ENCODE measurements at regions not wholly inside any gene's neighbourhood (a gene's known extent, or its start where the extent isn't known, plus 50 kb on each side); places are given as distances from the start of the nearest gene placed in this dataset.

- Histone ChIP-seq H3K27ac (ENCODE audit: low read depth, low read length) (no peak overlapping the region), H3K9me3 (ENCODE audit: insufficient read depth, low read depth, low read length) (no peaks in the 10 kb centered on the region), H3K36me3 (ENCODE audit: control insufficient read depth in 1 of 2, insufficient read depth in 2 of 2, low read length in 2 of 2) (no peaks in the 10 kb centered on the region), H2BK120ac (ENCODE audit: insufficient read depth, low read length, poor library complexity) (no peak overlapping the region), H3K23ac (ENCODE audit: low read length) (no peak overlapping the region), H3K9ac (ENCODE audit: low read length) (no peak overlapping the region), H3K79me2 (ENCODE audit: control insufficient read depth, insufficient read depth, low read length, poor library complexity) (no peaks in the 10 kb centered on the region), H3K27me3 (ENCODE audit: insufficient read depth, low read length) (no peaks in the 10 kb centered on the region), H3K4me1 (ENCODE audit: control insufficient read depth in 1 of 2, insufficient read depth in 2 of 2, low read length in 2 of 2) (peaks cover 7 to 13% of the 10 kb centered on the region in 2 experiments), H2AK5ac (ENCODE audit: low read length) (no peak overlapping the region), H3K18ac (ENCODE audit: low read length) (no peak overlapping the region), H3K79me1 (ENCODE audit: low read length) (peaks cover 6% of the 10 kb centered on the region), H2BK5ac (ENCODE audit: low read depth, low read length, poor library complexity) (no peak overlapping the region), H3K4me3 (ENCODE audit: low read depth, low read length) (no peak overlapping the region), H3K4ac (ENCODE audit: low read depth, low read length) (no peak overlapping the region), H3K4me2 (ENCODE audit: low read length) (no peak overlapping the region), H3K14ac (ENCODE audit: low read length) (no peak overlapping the region), H2BK12ac (ENCODE audit: low read length) (no peak overlapping the region), H4K12ac (ENCODE audit: low read depth, low read length) (no peak overlapping the region), H4K8ac (ENCODE audit: low read depth, low read length) (no peak overlapping the region), H4K91ac (ENCODE audit: low read depth, low read length) (no peak overlapping the region), H2AFZ (ENCODE audit: insufficient read depth, low read length, poor library complexity) (no peak overlapping the region)
- WGBS (ENCODE audit: extremely low coverage, insufficient coverage, insufficient read length) = no CpG with 5 or more reads among the region's 6 CpGs
- DNase-seq = no peak
These were observed 292.1 kb downstream of the CDC5L start for GRCh38 chr6:44679438-44680201.

DNA sequence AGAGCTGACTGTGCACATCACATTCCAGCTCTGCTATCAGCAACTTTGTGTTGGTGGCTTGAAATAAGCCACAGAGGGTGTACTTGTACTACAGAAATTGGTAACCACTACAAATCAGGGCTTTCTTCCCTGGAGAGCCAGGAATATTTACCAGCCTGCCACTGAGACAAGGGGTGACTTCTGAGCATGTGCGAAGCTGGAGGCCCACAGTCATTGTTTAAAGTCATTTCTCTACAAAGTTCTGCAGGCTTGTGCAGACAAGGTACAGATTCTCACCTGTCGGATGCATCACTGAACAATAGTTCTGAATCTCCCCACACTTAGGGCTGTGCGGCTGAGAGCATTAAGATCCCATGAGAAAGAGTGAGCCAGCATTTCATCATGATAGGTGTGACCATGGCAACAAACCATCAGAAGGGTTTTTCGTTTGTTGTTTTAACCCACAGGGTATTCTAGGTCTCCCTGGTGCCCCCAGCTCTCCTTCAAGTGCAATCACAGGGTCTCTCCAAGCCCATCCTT, 292.8 kb downstream of the CDC5L start:
- Histone ChIP-seq H3K9me3 (ENCODE audit: insufficient read depth, low read depth, low read length) (no peaks in the 10 kb centered on the region), H3K4me3 (ENCODE audit: low read depth, low read length) (no peak overlapping the region), H3K4me1 (ENCODE audit: control insufficient read depth in 1 of 2, insufficient read depth in 2 of 2, low read length in 2 of 2) (peaks cover 5 to 9% of the 10 kb centered on the region in 2 experiments), H3K9ac (ENCODE audit: low read length) (no peak overlapping the region), H3K14ac (ENCODE audit: low read length) (no peak overlapping the region), H2BK5ac (ENCODE audit: low read depth, low read length, poor library complexity) (no peak overlapping the region), H3K4me2 (ENCODE audit: low read length) (no peak overlapping the region), H2AK5ac (ENCODE audit: low read length) (no peak overlapping the region), H2AFZ (ENCODE audit: insufficient read depth, low read length, poor library complexity) (no peak overlapping the region), H4K8ac (ENCODE audit: low read depth, low read length) (no peak overlapping the region), H3K36me3 (ENCODE audit: control insufficient read depth in 1 of 2, insufficient read depth in 2 of 2, low read length in 2 of 2) (no peaks in the 10 kb centered on the region), H2BK120ac (ENCODE audit: insufficient read depth, low read length, poor library complexity) (no peak overlapping the region), H3K4ac (ENCODE audit: low read depth, low read length) (no peak overlapping the region), H3K79me1 (ENCODE audit: low read length) (peaks cover 6% of the 10 kb centered on the region), H3K79me2 (ENCODE audit: control insufficient read depth, insufficient read depth, low read length, poor library complexity) (no peaks in the 10 kb centered on the region), H3K27me3 (ENCODE audit: insufficient read depth, low read length) (no peaks in the 10 kb centered on the region), H3K23ac (ENCODE audit: low read length) (no peak overlapping the region), H2BK12ac (ENCODE audit: low read length) (no peak overlapping the region), H4K91ac (ENCODE audit: low read depth, low read length) (no peak overlapping the region), H3K18ac (ENCODE audit: low read length) (no peak overlapping the region), H4K12ac (ENCODE audit: low read depth, low read length) (no peak overlapping the region), H3K27ac (ENCODE audit: low read depth, low read length) (no peak overlapping the region)
- no peak for DNase-seq
- WGBS (ENCODE audit: extremely low coverage, insufficient coverage, insufficient read length) = no CpG with 5 or more reads among the region's 4 CpGs

- Histone ChIP-seq H3K14ac (ENCODE audit: low read length) (no peak overlapping the region), H3K27me3 (ENCODE audit: insufficient read depth, low read length) (no peaks in the 10 kb centered on the region), H3K9ac (ENCODE audit: low read length) (no peak overlapping the region), H3K9me3 (ENCODE audit: insufficient read depth, low read depth, low read length) (no peaks in the 10 kb centered on the region), H2AFZ (ENCODE audit: insufficient read depth, low read length, poor library complexity) (no peak overlapping the region), H3K27ac (ENCODE audit: low read depth, low read length) (no peak overlapping the region), H3K4me3 (ENCODE audit: low read depth, low read length) (no peak overlapping the region), H3K36me3 (ENCODE audit: control insufficient read depth in 1 of 2, insufficient read depth in 2 of 2, low read length in 2 of 2) (no peaks in the 10 kb centered on the region), H2BK120ac (ENCODE audit: insufficient read depth, low read length, poor library complexity) (no peak overlapping the region), H2BK12ac (ENCODE audit: low read length) (no peak overlapping the region), H2BK5ac (ENCODE audit: low read depth, low read length, poor library complexity) (no peak overlapping the region), H4K12ac (ENCODE audit: low read depth, low read length) (no peak overlapping the region), H3K18ac (ENCODE audit: low read length) (no peak overlapping the region), H3K79me2 (ENCODE audit: control insufficient read depth, insufficient read depth, low read length, poor library complexity) (no peaks in the 10 kb centered on the region), H3K4me1 (ENCODE audit: control insufficient read depth in 1 of 2, insufficient read depth in 2 of 2, low read length in 2 of 2) (peaks cover 2 to 4% of the 10 kb centered on the region in 2 experiments), H2AK5ac (ENCODE audit: low read length) (no peak overlapping the region), H3K79me1 (ENCODE audit: low read length) (peaks cover 2% of the 10 kb centered on the region), H4K8ac (ENCODE audit: low read depth, low read length) (no peak overlapping the region), H3K23ac (ENCODE audit: low read length) (no peak overlapping the region), H3K4me2 (ENCODE audit: low read length) (no peak overlapping the region), H4K91ac (ENCODE audit: low read depth, low read length) (no peak overlapping the region), H3K4ac (ENCODE audit: low read depth, low read length) (no peak overlapping the region)
- WGBS (ENCODE audit: extremely low coverage, insufficient coverage, insufficient read length) = no CpG with 5 or more reads among the region's 10 CpGs
- no peak for DNase-seq
These were observed 294.3 kb downstream of the CDC5L start for GRCh38 chr6:44681761-44682160.

- Histone ChIP-seq H2BK120ac (ENCODE audit: insufficient read depth, low read length, poor library complexity) (no peak overlapping the region), H3K14ac (ENCODE audit: low read length) (no peak overlapping the region), H3K79me2 (ENCODE audit: control insufficient read depth, insufficient read depth, low read length, poor library complexity) (no peaks in the 10 kb centered on the region), H3K27ac (ENCODE audit: low read depth, low read length) (no peak overlapping the region), H2BK12ac (ENCODE audit: low read length) (peak overlapping the region; percentile 42), H3K79me1 (ENCODE audit: low read length) (peaks cover 2% of the 10 kb centered on the region), H2BK5ac (ENCODE audit: low read depth, low read length, poor library complexity) (no peak overlapping the region), H3K23ac (ENCODE audit: low read length) (no peak overlapping the region), H3K9me3 (ENCODE audit: insufficient read depth, low read depth, low read length) (no peaks in the 10 kb centered on the region), H3K4me3 (ENCODE audit: low read depth, low read length) (no peak overlapping the region), H3K27me3 (ENCODE audit: insufficient read depth, low read length) (no peaks in the 10 kb centered on the region), H3K4me2 (ENCODE audit: low read length) (no peak overlapping the region), H3K4ac (ENCODE audit: low read depth, low read length) (no peak overlapping the region), H2AFZ (ENCODE audit: insufficient read depth, low read length, poor library complexity) (no peak overlapping the region), H3K4me1 (ENCODE audit: control insufficient read depth in 1 of 2, insufficient read depth in 2 of 2, low read length in 2 of 2) (peaks cover 2 to 4% of the 10 kb centered on the region in 2 experiments), H3K9ac (ENCODE audit: low read length) (no peak overlapping the region), H3K36me3 (ENCODE audit: control insufficient read depth in 1 of 2, insufficient read depth in 2 of 2, low read length in 2 of 2) (no peaks in the 10 kb centered on the region), H4K8ac (ENCODE audit: low read depth, low read length) (no peak overlapping the region), H4K12ac (ENCODE audit: low read depth, low read length) (no peak overlapping the region), H3K18ac (ENCODE audit: low read length) (no peak overlapping the region), H4K91ac (ENCODE audit: low read depth, low read length) (no peak overlapping the region), H2AK5ac (ENCODE audit: low read length) (no peak overlapping the region)
- no peak for DNase-seq
- WGBS (ENCODE audit: extremely low coverage, insufficient coverage, insufficient read length) = no CpG with 5 or more reads among the region's 6 CpGs
These were observed 294.8 kb downstream of the CDC5L start for GRCh38 chr6:44682280-44682679.

Measured in trophoblast cell (in vitro differentiated cells and primary cell).